ENCODE measurements at regions not wholly inside any gene's neighbourhood (a gene's known extent, or its start where the extent isn't known, plus 50 kb on each side); places are given as distances from the start of the nearest gene placed in this dataset.
A peak's percentile ranks its signal among the peaks of the same experiment; 100 is the strongest.

GRCh38 chr13:39245688-39246087 is 207.4 kb downstream of the NHLRC3 start:
- no peak for DNase-seq

- no peak for DNase-seq
Measured at GRCh38 chr13:39249982-39250381, 211.7 kb downstream of the NHLRC3 start.

- no peak for DNase-seq
Measured at GRCh38 chr13:39250440-39250839, 212.2 kb downstream of the NHLRC3 start.

GRCh38 chr13:39251340-39251739 is 213.1 kb downstream of the NHLRC3 start:
- no peak for DNase-seq

GRCh38 chr13:39253774-39254173 is 215.5 kb downstream of the NHLRC3 start:
- no peak for DNase-seq

- DNase-seq = no peak
Measured at GRCh38 chr13:39254601-39255000, 216.3 kb downstream of the NHLRC3 start.

- DNase-seq = no peak
Measured at GRCh38 chr13:39257642-39258041, 219.4 kb downstream of the NHLRC3 start.

GRCh38 chr13:39259371-39260140 is 221.3 kb downstream of the NHLRC3 start:
- DNase-seq = no peak

GRCh38 chr13:39263033-39263432 is 224.8 kb downstream of the NHLRC3 start:
- DNase-seq = no peak

- DNase-seq = no peak
Measured at GRCh38 chr13:39263531-39263930, 225.3 kb downstream of the NHLRC3 start.

GRCh38 chr13:39266426-39266825 is 228.2 kb downstream of the NHLRC3 start:
- DNase-seq = no peak

GRCh38 chr13:39268398-39268797 is 230.1 kb downstream of the NHLRC3 start:
- no peak for DNase-seq

GRCh38 chr13:39269004-39269403 is 230.7 kb downstream of the NHLRC3 start:
- DNase-seq = no peak

GRCh38 chr13:39269411-39269810 is 231.2 kb downstream of the NHLRC3 start:
- DNase-seq = no peak

- no peak for DNase-seq
Measured at GRCh38 chr13:39272994-39273393, 234.7 kb downstream of the NHLRC3 start.

- no peak for DNase-seq
Measured at GRCh38 chr13:39273953-39274738, 235.9 kb downstream of the NHLRC3 start.

GRCh38 chr13:39274739-39275325 is 236.6 kb downstream of the NHLRC3 start:
- no peak for DNase-seq

GRCh38 chr13:39279077-39279476 is 240.8 kb downstream of the NHLRC3 start:
- no peak for DNase-seq

- DNase-seq = peak; percentile 21
Measured at GRCh38 chr13:39281539-39282150, 243.4 kb downstream of the NHLRC3 start.

GRCh38 chr13:39282400-39282972 is 244.2 kb downstream of the NHLRC3 start:
- DNase-seq = peak; percentile 30

- DNase-seq = no peak
Measured at GRCh38 chr13:39283072-39283471, 244.8 kb downstream of the NHLRC3 start.

GRCh38 chr13:39284801-39285388 is 246.6 kb downstream of the NHLRC3 start:
- no peak for DNase-seq
